Activated CD4-positive, CD25-positive, alpha-beta regulatory T cell treated with anti-CD3 and anti-CD28 coated beads, Interleukin-2, amount 50 U/mL, for 72 hours (primary cell): ENCODE measurements at regions not wholly inside any gene's neighbourhood (a gene's known extent, or its start where the extent isn't known, plus 50 kb on each side); places are given as distances from the start of the nearest gene placed in this dataset.
"Not testable (repeated sequence)": the region's sequence is repeated elsewhere in the genome, so short reads cannot be mapped to it uniquely, and the experiment has no call there.

Source experiments
- DNase-seq: peaks from one replicate; pipeline ENCODE4 v3.0.0; 2021

- not testable (repeated sequence) for DNase-seq
These were observed 706.9 kb upstream of the ZNF722 start for GRCh38 chr7:63291758-63292157.

GRCh38 chr7:63317595-63317994 lies 681.1 kb upstream of the ZNF722 start:
- DNase-seq: not testable (repeated sequence)

- DNase-seq: peak; percentile 17
These were observed 649.8 kb upstream of the ZNF722 start for GRCh38 chr7:63348755-63349408.

- DNase-seq: no peak
These were observed 621.8 kb upstream of the ZNF722 start for GRCh38 chr7:63376873-63377272.

GRCh38 chr7:63394139-63394538 lies 604.5 kb upstream of the ZNF722 start:
- not testable (repeated sequence) for DNase-seq

- DNase-seq: not testable (repeated sequence)
These were observed 590.8 kb upstream of the ZNF722 start for GRCh38 chr7:63407881-63408280.
